HepG2 (cell line): ENCODE measurements at regions not wholly inside any gene's neighbourhood (a gene's known extent, or its start where the extent isn't known, plus 50 kb on each side); places are given as distances from the start of the nearest gene placed in this dataset.

Experiments
- ATAC-seq: fragments of 200-7000 bp; cut with Tn5 transposase; 3 replicates; pipeline ENCODE4 v1.9.1; 2020; ENCODE audit warnings: mild to moderate bottlenecking, moderate library complexity
- BruUV-seq: library from RNA; stranded (reverse); fragments of 400-500 nt; replicated peaks from 2 replicates; lab custom pipeline; 2021; lab: Mats Ljungman, UMichigan
- CTCF ChIA-PET: fragments of 300-600 bp; formaldehyde crosslinking; extraction: SDS; loops from one replicate; lab custom pipeline; 2021; ENCODE audit warnings: low total read pairs, inconsistent platforms, low intra/inter-chr PET ratio; lab: Yijun Ruan, JAX
- POLR2A ChIA-PET: fragments of 350-600 bp; sonication (Branson Sonifier 250); formaldehyde crosslinking; loops from one replicate; lab custom pipeline; 2020; ENCODE audit warnings: antibody characterized with exemption, inconsistent platforms; lab: Yijun Ruan, JAX
- DNase-seq: peaks from one replicate; pipeline ENCODE4 v3.0.0-alpha.2; 2015; ENCODE audit warnings: low spot score
- FAIRE-seq: peaks from 3 replicates; lab custom pipeline; 2011; peaks lifted over from hg19 to GRCh38; lab: Jason Lieb, UNC
- H2AFZ ChIP-seq: one replicate; pipeline ENCODE4 v1.6.1; 2011; ENCODE audit warnings: low read length, inconsistent platforms
- H3K27ac ChIP-seq: fragments of 300-600 bp; 3 replicates; pipeline ENCODE4 v1.8.0; 2011; ENCODE audit warnings: mixed run types, mild to moderate bottlenecking, mixed read lengths, low read length, inconsistent platforms; ENCODE audit not compliant: insufficient read depth; ENCODE audit errors: extremely low read length
- H3K27me3 ChIP-seq, 2 experiments: fragments of 200-600 bp in 1 of 2; 2 replicates in 1 of 2; 3 replicates in 1 of 2; pipeline versions ENCODE4 v1.6.0 to v1.8.0; 2011; ENCODE audit warnings: low read length in 2 of 2, mild to moderate bottlenecking in 2 of 2, moderate library complexity in 2 of 2, inconsistent platforms in 1 of 2; ENCODE audit not compliant: insufficient read depth in 2 of 2, control insufficient read depth in 1 of 2
- H3K36me3 ChIP-seq, 2 experiments: fragments of 200-600 bp in 1 of 2; replicated peaks in 1 of 2; 2 replicates in 1 of 2; 3 replicates in 1 of 2; pipeline versions ENCODE4 v1.5.1 to v1.8.0; 2011; ENCODE audit warnings: low read length in 2 of 2, inconsistent platforms in 1 of 2; ENCODE audit not compliant: insufficient read depth in 2 of 2, control insufficient read depth in 1 of 2
- H3K4me1 ChIP-seq: 2 replicates; pipeline ENCODE4 v1.5.1; 2012; ENCODE audit warnings: low read length, inconsistent platforms; ENCODE audit not compliant: insufficient read depth
- H3K4me2 ChIP-seq: 2 replicates; pipeline ENCODE4 v1.6.0; 2011; ENCODE audit warnings: low read depth, low read length, inconsistent platforms
- H3K4me3 ChIP-seq, 3 experiments: fragments of 200-600 bp in 1 of 3; sonication (generic), shearing (Covaris generic) in 1 of 3; replicated peaks in 1 of 3; 2 replicates each; pipeline ENCODE4 v1.5.1; 2011 to 2016; ENCODE audit warnings: low read length in 3 of 3, inconsistent platforms in 2 of 3, low read depth in 2 of 3, mild to moderate bottlenecking in 2 of 3, control low read depth in 1 of 3, mixed read lengths in 1 of 3; ENCODE audit not compliant: insufficient read depth in 1 of 3
- H3K79me2 ChIP-seq: one replicate; pipeline ENCODE4 v1.6.1; 2011; ENCODE audit warnings: low read length, inconsistent platforms; ENCODE audit not compliant: insufficient read depth
- H3K9ac ChIP-seq: 2 replicates; pipeline ENCODE4 v1.6.0; 2011; ENCODE audit warnings: mild to moderate bottlenecking, low read depth, low read length, inconsistent platforms; ENCODE audit not compliant: insufficient read depth
- H3K9me3 ChIP-seq: 2 replicates; pipeline ENCODE4 v1.5.1; 2012; ENCODE audit warnings: mild to moderate bottlenecking, low read length
- H4K20me1 ChIP-seq: 2 replicates; pipeline ENCODE4 v1.6.0; 2011; ENCODE audit warnings: inconsistent platforms, mild to moderate bottlenecking, low read length, moderate library complexity; ENCODE audit not compliant: insufficient read depth
- ATAD3A ChIP-seq: sonication (generic); formaldehyde crosslinking; IDR thresholded peaks from 2 replicates; pipeline ENCODE4 v1.4.0; 2020; ENCODE audit warnings: missing genetic modification reagents
- REPIN1 ChIP-seq: sonication (generic); formaldehyde crosslinking; IDR thresholded peaks from 2 replicates; pipeline ENCODE4 v1.8.0; 2022; ENCODE audit warnings: missing genetic modification reagents, low read depth, mild to moderate bottlenecking, borderline replicate concordance
- XRCC5 ChIP-seq: fragments of 200-400 bp; formaldehyde crosslinking; optimal IDR thresholded peaks from 2 replicates; pipeline ENCODE3; 2017; ENCODE audit warnings: mild to moderate bottlenecking, low read length
- ZNF20 ChIP-seq: sonication (generic); formaldehyde crosslinking; IDR thresholded peaks from 2 replicates; pipeline ENCODE4 v1.4.0; 2020; ENCODE audit warnings: mild to moderate bottlenecking, moderate library complexity, missing genetic modification reagents
- WGBS: methylation state at CpG from one replicate; pipeline ENCODE4 v1.1.6; 2017; ENCODE audit warnings: low lambda C conversion rate; 5-methylcytosine and 5-hydroxymethylcytosine counted together
- in situ Hi-C: cut with HindIII; loops from 2 replicates; pipeline ENCODE4 v1.10.0; 2017; ENCODE audit warnings: low pct_unique_long_range_greater_than_20kb; ENCODE audit not compliant: extremely low pct_ligation_motif_present
- intact Hi-C: fragments of 100-400 bp; cut with micrococcal nuclease; formaldehyde crosslinking; loops from one replicate; pipeline ENCODE4 v1.10.0; 2022; ENCODE audit not compliant: unreplicated experiment

DNA sequence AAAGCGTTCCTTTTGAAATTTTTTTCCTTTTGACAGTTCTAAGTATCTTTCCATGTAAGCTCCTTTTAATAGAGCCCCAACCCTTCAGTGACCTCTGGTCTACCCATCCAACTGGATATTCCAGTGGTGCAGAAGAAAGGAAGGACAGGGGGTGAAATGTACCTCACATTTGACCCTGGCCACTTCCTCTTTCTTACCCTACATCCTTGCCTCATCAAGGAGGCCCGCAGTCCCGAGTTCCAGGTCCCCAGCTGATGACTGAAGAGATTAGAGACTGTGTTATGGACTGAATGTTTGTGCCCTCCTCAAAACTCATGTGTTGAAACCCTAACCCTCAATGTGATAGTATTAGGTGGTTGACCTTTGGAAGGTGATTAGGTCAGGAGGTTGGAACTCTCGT, 158.1 kb downstream of the RBM43 start:
- in situ Hi-C loops = no loop called here

DNA sequence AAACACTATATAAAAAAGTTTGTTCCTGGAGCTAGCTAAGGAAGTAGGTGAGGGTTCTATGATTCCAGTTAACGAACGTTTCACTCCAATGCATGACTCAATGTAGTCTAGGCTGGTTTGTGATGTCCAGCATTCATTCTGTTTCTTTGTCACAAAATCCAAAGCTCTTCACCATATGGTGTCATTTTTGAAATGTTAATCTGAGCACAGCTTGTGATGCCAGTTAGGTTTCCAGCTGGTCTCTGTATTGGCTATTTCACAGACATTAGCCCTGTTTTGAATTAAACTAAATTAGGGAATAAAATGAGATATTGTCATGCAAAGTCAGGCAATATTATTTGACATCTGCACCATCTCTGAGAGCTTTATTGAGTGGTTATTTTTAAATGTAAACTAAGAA, 159.4 kb downstream of the RBM43 start:
- Histone ChIP-seq H2AFZ (no peak overlapping the region), H3K4me1 (no peaks in the 10 kb centered on the region), H3K79me2 (no peaks in the 10 kb centered on the region), H3K36me3 (no peaks in the 10 kb centered on the region), H3K4me3 (no peak overlapping the region), H3K27me3 (peaks cover 0 to 3% of the 10 kb centered on the region in 2 experiments; a peak in 1 of 5 replicates), H3K4me2 (no peak overlapping the region), H3K9ac (no peak overlapping the region), H4K20me1 (no peaks in the 10 kb centered on the region), H3K9me3 (no peaks in the 10 kb centered on the region), H3K27ac (no peak overlapping the region)
- WGBS = 0% methylated on average over 2 of the region's 2 CpGs
- BruUV-seq = no TSS peak
- TF ChIP-seq REPIN1 (CRISPR knock-in tag) = no peak
- TF ChIP-seq ATAD3A (CRISPR knock-in tag) = no peak
- ChIA-PET CTCF (no interaction called here), POLR2A (no interaction called here)
- DNase-seq (no peak), ATAC-seq (no peak), FAIRE-seq (no peak)
- in situ Hi-C loops = no loop called here
- intact Hi-C loops = no loop called here

More for the DNA sequence above, 158.1 kb downstream of the RBM43 start:
- TF ChIP-seq XRCC5 (no peak), ZNF20 (CRISPR knock-in tag) (no peak)
- ATAC-seq (no peak), DNase-seq (no peak), FAIRE-seq (no peak)
- no peaks in the 10 kb centered on the region for H3K36me3 ChIP-seq
- 15% methylated on average over 4 of the region's 4 CpGs for WGBS
- H2AFZ ChIP-seq = no peak overlapping the region
- H3K9me3 ChIP-seq = peaks cover 4% of the 10 kb centered on the region; the same call in 1 of the 2 replicates
- H3K27me3 ChIP-seq = peaks cover 0 to 3% of the 10 kb centered on the region in 2 experiments; a peak in 1 of 5 replicates
- no peaks in the 10 kb centered on the region for H4K20me1 ChIP-seq
- no peaks in the 10 kb centered on the region for H3K4me1 ChIP-seq
- no peak overlapping the region for H3K9ac ChIP-seq
- no TSS peak for BruUV-seq
- H3K27ac ChIP-seq = no peak overlapping the region
- intact Hi-C loops = no loop called here
- ChIA-PET CTCF (no interaction called here), POLR2A (no interaction called here)
- no peaks in the 10 kb centered on the region for H3K79me2 ChIP-seq
- H3K4me3 ChIP-seq = no peak overlapping the region
- H3K4me2 ChIP-seq = no peak overlapping the region
